Stimulated activated naive CD4-positive, alpha-beta T cell treated with Interleukin-2 at 50 U/mL for 16 hours (primary cell): ENCODE measurements at regions not wholly inside any gene's neighbourhood (a gene's known extent, or its start where the extent isn't known, plus 50 kb on each side); places are given as distances from the start of the nearest gene placed in this dataset.

Experiments used
- DNase-seq: peaks from one replicate; lab custom pipeline; 2025; lab: John Stamatoyannopoulos, UW

DNA sequence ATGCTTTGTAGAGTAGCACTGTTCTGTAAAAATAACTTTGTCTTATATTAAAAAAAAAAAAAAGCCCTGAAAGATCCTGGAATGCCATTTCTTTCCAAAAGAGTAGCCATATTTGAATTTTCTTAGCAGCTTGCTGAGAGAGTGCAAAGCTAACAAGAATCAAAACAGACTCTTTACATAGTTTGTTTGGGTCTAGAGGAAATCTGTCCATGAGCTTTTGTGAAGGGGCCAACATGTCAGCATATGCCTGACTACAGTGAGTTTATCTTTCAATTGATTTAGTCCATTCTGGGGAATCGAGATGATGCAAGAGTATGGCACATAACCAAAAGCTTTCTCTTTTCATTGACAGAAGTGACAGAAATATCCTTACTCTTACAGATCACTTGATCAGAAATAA, 777.7 kb upstream of the ACVR2A start:
- no peak for DNase-seq

DNA sequence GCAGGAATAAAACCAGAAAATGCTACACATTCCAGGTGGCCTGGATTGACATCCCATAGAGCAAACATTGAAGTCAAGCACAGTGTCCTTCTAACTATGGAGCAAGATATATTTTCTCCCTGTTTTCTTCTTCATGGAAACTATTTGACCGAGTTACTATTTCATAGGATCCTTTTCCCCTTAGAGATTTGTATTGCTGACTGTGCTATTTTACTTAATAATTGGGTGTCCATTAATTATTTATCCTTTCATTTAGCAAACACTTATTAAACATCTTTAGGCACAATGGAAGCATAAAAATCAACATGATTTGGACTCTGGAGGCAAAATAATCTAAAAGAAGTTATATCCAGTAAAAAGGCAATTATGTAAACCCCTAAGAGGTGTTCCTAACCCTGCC, 782.8 kb upstream of the ACVR2A start:
- DNase-seq = no peak

DNA sequence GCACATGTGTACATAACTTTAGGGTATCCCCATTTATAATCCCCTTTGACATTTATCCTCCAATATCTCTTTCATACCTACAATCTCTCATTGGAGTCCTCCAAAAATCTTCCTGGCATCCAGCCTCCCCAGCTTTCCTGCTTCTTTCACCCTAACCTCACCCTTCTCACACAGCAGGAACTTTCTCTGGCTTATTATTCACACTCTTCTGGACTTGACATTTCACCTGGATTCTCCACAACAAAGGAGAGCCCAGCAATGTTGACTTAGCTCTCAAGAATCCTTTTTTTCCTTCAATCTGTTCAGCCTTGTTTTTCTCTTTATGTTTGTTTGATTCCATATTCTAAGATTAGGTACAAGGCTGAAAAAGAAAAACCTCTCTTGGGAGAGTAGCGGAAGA, 783.6 kb upstream of the ACVR2A start:
- no peak for DNase-seq

DNA sequence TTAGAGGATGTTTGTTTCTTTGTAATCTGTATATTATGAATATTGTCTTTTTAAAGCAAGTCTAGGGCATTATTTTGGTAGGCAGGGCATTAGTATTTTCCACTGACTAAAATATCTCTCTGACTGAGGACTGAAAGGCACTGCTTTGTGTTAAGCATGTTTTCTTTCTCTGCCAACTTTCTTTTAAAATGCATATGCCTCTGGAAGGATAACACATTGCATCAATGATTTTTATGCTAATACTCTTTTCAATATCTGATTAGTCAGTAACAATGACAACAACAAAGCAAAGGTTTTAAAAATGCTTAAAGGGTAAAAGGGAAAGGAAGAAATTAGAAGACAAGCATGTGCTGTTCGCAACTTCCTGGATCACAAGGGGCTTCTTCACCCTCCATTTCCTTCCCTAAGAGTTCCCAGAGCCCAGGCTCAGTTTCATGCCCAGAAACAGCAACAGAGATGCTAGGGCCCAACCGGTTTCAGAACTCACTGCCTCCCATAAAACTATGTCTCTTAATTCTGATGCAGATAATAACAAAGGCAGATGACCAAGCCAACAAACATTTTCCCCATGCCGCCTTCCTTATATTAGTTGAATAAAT, 786.8 kb upstream of the ACVR2A start:
- no peak for DNase-seq

DNA sequence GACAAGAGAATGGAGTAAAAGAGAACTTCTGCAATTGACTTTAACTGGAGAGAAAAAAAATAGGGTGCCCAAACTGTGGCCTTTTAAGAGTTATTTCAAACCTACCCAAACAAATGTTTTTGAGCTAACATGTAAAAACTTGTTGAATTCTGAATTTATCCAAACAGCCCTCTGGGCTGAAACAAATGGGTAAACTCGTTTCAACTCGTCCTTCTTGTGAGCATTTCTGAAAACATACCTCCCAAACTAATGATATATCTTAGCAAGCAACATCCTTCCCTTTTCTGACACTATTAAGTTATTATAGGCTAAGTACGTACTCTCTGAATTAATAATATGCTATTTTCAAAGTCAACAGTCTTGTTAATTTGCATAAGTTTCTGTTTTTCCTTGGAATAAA, 793.0 kb upstream of the ACVR2A start:
- DNase-seq = no peak

DNA sequence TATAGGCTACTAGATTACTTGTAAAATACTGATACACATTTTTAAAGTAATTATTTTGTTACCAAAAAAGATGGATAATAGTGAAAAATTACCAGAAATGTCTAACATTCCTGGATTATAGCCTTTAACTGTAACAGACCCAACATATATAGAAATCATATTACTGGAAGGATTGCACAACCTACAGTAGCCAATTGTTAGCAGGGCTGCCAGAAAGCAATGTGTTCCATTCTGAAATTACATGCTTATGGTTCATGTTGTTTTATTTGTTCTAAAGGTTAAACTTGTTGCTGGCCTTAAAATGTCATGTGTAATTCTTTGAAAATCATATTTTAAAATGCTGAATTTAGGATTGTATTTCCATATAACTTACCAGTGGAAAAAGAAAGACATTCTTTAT, 793.6 kb upstream of the ACVR2A start:
- DNase-seq = no peak

DNA sequence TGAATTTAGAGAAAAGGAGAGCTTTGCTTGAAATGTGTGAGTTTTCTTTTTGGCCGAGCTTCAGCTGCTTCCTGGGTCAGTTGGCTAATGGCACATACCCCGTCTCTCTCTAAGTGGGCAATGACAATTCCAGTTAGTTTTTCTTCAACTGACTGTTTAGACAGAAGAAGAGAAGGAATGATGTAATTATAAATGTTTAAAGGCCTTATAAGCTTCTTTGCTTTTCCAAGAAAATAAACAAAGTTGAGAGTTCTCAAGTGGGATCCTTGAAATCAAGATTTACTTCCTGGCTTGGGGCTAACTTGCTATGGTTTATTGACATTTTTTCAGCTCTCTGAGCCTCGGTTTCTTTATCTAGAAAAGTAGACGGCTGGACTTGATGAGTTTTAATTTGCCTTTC, 794.9 kb upstream of the ACVR2A start:
- no peak for DNase-seq

DNA sequence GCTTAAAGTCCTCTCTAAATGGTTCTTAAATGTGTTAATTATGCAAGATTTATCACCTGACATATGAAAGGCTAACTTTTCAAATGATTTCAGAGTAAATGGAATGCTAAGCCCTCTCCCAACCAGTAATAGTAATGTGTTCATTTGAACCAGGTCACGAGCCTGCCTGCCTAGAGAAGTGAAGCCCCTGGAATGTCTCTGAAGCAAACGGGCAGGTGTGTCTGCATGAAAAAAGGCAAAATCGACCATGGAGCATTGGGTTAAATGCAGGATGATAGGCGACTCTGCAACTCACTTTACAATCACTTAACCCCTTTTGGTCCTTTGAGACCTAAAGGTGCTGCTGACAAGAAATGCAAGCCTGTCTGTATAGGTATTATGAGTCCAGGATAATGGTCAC, 798.4 kb upstream of the ACVR2A start:
- DNase-seq = no peak

DNA sequence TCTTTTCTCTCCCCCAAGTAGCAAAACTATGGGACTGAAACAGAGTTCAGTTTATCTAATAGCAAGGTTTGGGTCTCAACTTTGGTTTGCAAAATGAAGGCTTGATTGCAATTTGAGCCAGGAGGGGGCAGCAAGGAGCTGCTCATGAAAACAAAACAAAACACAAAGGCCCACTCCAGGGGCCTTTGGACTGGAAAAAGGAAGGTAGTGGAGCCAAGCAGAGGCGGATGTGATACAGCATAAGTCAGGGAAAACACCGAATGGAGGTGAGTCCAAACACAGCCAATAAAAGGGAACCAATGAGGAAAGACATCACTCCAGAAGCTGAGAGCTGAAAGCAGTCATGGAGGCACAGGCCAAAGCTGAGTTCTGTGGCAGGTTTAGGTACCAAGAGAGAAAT, 799.7 kb upstream of the ACVR2A start:
- no peak for DNase-seq

DNA sequence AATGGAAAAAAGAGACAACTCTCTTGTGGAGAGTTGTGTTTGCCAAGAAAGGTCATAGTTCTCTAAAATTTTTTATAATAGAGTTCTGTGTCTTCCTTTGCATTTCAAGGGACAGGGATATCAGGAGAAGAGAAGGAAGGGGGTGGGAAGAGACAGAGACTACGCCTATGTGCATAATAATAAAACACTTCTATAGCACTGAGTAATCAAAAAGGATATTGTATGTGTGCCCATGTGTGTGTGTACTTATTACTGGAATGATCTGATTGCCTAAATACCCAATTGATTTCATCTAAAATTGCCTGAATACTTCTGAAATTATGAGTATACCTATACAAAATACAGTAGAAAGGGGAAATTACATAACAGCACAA, 803.7 kb upstream of the ACVR2A start:
- DNase-seq = no peak

DNA sequence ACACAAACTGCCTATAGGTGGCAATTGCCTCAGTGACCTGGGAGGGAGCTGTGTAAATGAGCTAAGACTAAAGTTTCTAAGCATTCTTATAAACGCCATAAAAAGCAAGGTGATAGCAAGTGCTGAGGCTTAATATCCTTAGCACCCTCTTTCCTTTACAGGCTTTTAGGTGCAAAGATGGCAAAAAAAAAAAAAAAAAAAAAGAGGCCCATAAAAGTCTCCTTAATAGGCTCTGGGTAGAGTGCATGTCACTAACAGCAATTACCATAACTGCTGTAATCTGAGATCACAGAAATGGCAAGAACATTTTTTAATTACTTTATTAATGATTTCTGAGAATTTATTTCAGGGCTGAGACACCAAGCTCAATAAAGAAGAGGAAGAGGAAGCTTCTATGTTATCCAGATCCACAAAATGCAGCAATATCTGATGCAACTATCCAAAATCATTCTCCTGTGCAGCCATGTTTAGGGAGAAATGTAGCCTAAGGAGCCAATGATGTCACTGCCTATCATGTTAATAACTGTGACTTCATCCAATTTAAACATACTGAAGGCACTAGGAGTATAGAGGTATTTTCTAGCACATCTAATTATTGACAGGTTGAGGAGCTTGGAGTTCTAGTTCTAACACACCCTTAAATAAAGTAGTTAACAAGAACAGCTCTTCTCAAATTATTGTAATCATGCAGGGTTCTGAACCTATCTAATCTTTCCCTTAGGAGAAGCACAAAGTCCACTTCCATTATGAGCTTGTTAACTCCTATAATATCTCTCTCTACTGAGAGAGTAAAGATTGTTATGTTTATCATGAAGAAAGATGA, 804.3 kb upstream of the ACVR2A start:
- no peak for DNase-seq

DNA sequence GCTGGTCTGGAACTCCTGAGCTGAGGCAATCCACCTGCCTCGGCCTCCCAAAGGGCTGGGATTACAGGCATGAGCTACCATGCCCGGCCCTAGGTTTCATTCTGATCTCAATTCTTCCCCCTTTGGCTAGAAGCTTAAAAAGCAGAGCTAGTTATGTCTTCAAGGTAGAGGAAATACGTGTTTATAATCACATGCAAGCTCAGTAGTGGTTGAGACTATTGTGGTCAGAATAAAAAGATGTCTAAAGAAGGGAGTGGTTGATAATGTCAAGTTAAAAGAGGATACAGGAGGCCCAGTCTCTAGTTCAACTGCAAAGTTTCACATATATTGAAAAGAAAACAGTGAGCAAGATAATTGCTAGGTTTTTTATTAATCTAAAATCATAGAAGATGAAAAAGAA, 807.8 kb upstream of the ACVR2A start:
- DNase-seq = no peak

DNA sequence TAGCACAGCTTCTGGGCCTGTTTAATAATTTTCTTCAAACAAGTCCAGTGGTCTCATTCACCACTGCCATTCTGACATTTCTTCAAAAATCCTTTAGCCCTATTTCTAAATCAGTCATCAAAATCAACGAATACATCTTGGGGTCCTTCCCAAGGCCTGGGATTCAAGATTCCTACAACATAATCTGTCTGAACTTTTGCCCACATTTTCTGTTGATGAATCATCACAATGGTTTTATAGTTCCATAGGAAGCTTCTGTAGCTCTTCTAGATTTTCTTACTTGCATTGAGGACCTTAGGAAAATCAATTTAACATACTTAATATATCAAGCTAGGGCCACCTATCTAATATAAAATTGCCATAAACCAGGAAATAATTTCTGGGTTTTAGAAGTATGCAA, 811.8 kb upstream of the ACVR2A start:
- no peak for DNase-seq

DNA sequence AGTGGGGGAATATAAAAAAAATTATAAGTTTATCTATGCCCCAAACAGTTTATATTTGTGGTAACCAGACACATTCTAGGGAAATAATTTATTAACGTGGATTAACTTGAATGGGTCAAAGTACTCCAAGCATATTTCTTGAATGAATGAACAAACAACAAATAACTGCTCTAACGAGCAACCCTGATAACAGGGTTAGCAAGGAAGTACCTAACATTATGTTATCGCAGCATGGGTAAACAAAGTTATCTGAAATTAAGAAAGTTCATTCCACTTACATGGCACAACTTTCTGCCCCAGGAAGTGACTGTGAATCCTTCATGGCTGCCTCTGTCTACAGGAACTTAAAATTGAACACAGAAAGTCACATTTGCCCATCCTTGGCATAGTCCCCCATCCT, 812.9 kb upstream of the ACVR2A start:
- DNase-seq = no peak

DNA sequence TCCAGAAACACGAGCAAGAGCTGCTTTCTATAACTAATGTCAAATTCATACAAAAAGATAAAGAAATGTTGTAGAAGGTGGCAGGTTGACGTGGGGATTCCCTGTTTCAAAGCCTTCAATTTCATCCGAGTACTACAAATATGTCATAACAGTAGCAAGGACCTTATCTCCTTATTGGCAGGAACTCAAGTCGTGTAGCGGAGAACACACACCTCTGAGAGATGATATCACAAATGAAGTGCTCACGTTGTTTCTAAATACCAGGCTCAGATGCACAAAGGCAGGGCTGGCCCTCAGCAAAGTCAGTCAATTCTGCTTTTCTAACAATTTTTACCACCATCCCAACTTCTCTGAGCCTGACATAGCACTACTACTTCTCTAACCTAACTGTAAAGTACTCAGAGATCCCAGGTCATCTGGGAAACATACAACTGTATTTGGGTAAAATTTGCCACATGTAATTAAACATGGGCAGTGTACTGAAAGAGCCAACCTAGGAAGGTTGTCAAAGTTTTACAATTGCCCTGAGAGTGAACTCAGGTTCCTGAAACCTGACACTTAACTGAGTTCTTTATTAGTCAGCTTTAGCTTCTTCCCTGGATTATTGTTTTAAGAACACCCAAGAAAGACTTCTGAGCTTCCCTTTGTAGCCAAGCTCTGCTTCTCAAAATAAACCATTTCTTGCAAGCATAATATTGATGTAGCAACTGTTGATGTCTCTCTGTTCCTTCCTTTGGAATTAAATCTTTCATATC, 813.7 kb upstream of the ACVR2A start:
- no peak for DNase-seq

DNA sequence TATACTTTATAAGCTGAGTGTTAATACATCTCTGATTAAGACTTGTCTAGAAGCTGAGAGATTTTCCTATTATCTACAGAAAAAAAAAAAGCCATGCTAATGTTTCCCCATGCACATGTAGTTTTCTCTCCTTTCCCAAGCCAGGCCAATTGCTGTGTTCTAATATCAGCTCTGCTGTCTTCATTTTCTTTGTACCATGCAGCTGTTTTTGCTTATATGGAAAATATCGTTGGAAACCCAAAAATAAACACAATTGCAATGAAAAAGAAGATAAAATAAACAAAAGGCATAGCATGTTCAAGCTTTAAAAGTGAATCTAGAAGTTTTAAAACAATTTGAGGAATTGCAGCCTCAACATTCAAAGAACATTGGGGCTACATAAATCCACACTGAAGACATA, 817.4 kb upstream of the ACVR2A start:
- DNase-seq = no peak

DNA sequence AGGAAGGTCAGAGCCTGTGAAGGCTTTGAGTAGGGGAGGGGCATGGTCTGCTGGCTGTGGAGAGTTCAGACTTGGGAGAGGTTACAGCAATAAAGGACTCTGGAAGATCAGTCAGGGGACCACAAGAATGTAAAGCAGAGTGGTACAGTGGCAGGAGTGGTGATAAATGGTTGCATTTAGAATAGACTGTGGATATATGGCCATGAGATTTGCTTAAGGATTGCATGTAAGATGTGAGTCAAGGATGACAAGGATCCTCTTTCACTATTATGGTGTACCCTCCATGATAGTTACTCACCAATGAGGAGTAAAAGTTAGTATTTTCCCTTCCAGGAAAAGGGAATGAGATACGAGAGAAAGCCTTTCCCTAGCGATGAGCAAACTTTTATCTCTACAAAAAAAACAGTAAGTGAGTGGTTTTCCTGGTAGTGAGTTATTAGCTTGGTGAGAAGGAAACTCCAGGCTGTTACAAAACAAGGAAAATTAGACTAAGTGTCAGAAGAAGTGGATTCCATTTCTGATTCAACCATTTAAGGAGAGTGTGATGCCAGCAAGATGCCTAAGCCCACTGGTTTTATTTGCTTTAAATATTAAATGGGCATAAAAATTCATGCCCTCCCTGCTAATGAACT, 818.0 kb upstream of the ACVR2A start:
- no peak for DNase-seq

DNA sequence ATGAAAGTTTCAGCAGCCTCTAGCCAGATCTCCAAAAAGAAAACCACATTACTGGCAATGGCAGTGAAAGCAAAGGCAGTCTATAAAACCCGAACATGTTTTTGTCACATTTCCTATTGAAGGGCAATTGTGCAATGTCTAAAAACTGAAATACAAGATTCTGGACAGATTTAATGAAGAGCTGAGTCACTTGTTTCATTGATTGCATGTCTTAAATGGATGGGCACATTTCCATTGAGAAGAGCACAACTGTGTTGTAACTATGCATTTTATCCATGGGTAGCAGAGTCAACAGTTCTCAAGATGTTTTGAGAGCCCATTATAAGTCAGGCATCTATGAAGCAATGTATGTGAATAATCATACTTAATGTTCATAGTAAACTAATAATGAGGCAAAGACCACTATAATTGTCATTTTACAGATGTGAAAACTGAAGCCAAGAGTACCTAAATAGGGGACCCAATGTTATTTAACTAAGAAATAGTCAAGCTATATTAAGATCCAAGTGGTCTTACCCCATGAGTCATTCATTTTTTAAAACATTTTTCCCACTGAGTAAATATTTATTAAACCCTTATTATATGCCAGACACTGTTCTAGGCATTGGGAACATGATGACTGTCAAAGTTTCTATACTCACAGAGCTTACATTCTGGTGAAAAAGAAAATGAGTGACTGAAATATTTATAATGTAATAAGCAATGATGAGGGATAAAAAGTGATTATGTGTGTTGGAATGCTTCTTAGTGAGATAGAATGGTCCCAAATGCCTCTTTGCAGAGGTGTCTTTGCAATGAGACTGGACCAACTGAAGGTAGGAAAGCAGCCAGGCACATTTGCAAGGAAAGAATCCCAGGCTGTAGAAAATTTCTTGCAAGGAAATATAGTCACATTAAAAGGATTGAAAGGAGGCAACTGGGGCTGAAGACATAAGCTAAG, 818.9 kb upstream of the ACVR2A start:
- DNase-seq = no peak

DNA sequence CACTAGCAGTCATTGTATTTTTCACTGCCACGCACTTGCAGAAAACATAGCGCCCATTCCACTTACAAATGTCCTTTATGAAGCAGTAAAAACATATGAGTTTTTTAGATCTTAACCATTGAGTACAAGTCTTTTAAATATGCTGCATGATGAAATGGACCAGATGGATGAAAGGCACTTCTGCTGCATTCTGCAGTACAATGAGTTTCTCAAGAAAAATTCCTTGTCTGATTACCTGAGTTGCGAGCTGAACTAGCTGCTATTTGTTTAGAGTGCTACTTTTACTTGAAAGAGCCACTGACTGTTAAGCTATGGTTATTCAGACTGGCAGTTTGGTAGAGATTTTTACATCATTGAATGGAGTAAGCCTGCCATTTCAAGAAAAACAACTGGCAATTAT, 825.5 kb upstream of the ACVR2A start:
- DNase-seq = no peak

DNA sequence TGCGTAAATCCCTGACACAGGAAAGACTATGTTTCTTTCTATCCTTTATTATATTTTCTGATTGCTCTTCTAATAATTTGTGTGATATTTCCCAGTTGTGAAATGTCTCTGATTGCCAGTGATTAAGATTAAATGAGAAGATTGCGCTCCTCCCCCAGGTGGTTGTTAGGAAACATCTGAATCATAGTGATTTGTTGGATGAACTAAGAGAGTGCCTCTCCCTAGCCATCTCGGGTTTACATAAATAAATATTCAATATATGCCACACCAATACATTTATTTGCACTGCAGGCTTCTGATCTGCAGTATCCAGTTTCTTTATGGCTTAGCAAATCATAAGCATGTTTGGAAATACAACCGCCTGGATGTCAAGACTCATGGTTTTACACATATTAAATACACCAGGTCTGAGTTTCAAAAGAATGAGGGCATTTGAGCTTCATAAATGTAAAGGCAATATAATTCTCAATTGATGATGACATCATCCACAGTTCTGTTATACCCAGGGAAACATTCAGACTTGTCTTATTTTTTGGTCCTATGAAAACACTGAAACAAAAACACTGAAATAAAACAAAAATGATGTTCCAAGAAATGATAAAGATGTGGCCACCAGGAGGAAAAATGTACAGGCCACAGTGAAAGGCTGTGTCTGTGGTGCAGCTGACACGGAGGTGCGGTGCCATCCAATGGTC, 826.7 kb upstream of the ACVR2A start:
- no peak for DNase-seq

DNA sequence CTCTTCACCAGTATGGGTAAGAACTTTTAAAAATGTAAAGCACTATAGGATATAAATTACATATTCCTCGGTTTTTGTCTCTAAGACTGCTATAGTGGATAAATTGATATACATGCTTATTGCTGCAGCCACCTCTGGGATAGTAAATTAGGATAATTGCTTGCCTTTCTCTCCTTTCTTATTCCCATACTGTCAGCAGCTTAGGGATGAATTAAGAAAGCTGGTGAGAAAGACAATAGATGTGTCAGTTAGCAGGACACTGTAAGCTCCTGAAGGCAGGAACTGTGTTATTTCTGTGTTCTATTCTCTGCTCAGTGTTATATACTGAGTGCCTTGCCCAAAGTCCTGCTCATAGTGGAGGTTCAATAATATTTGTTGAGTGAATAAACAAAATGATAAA, 828.6 kb upstream of the ACVR2A start:
- DNase-seq = no peak
